Spleen (tissue), 11 donors: ENCODE measurements at regions not wholly inside any gene's neighbourhood (a gene's known extent, or its start where the extent isn't known, plus 50 kb on each side); places are given as distances from the start of the nearest gene placed in this dataset.

Experiments
- DNase-seq: peaks from one replicate; pipeline ENCODE4 v3.0.0-alpha.2; 2020
- H3K27ac ChIP-seq, 8 donors: fragments of 200-600 bp; sonication (generic) in 7 of 8; 1 replicate in 4 of 8; 2 replicates in 4 of 8; pipeline versions ENCODE4 v1.5.0 to v1.8.0; 2016 to 2021; ENCODE audit warnings: inconsistent platforms in 4 of 8, mild to moderate bottlenecking in 4 of 8, moderate library complexity in 1 of 8
- H3K27me3 ChIP-seq, 7 donors: fragments of 200-600 bp; sonication (generic) in 6 of 7; replicated peaks in 1 of 7; 1 replicate in 4 of 7; 2 replicates in 3 of 7; pipeline versions ENCODE4 v1.5.0 to v1.8.0; 2016 to 2021; ENCODE audit warnings: inconsistent platforms in 3 of 7, mild to moderate bottlenecking in 1 of 7
- H3K36me3 ChIP-seq, 6 donors: fragments of 200-600 bp; sonication (generic) in 5 of 6; 1 replicate in 4 of 6; 2 replicates in 2 of 6; pipeline versions ENCODE4 v1.5.0 to v1.8.0; 2016 to 2021; ENCODE audit warnings: inconsistent platforms in 2 of 6
- H3K4me1 ChIP-seq, 6 donors: fragments of 200-600 bp; sonication (generic) in 5 of 6; 1 replicate in 3 of 6; 2 replicates in 3 of 6; pipeline versions ENCODE4 v1.5.0 to v1.8.0; 2016 to 2021; ENCODE audit warnings: inconsistent platforms in 3 of 6
- H3K4me3 ChIP-seq, 8 donors: fragments of 200-600 bp; sonication (generic) in 7 of 8; 1 replicate in 4 of 8; 2 replicates in 4 of 8; pipeline versions ENCODE4 v1.5.0 to v1.8.0; 2016 to 2021; ENCODE audit warnings: inconsistent platforms in 4 of 8, mild to moderate bottlenecking in 4 of 8, moderate library complexity in 2 of 8
- H3K9me3 ChIP-seq, 8 donors: fragments of 200-600 bp; sonication (generic) in 7 of 8; 1 replicate in 4 of 8; 2 replicates in 4 of 8; pipeline versions ENCODE4 v1.5.0 to v1.8.0; 2016 to 2021; ENCODE audit warnings: inconsistent platforms in 4 of 8
- POLR2A ChIP-seq, 3 donors: fragments of 450-650 bp; IDR thresholded peaks; one replicate each; pipeline ENCODE4 v1.5.1; 2017; ENCODE audit warnings: antibody characterized with exemption in 3 of 3, mild to moderate bottlenecking in 1 of 3
- POLR2AphosphoS5 ChIP-seq, 3 donors: sonication (generic); formaldehyde crosslinking; IDR thresholded peaks; one replicate each; pipeline ENCODE4 v1.5.1; 2017; ENCODE audit warnings: antibody characterized with exemption in 3 of 3
- WGBS, 5 donors: extraction: QIAGEN DNeasy Blood & Tissue Kit in 3 of 5; methylation state at CpG; one replicate each; pipeline versions ENCODE4 v1.1.5 to v1.1.7; 2013 to 2018; 5-methylcytosine and 5-hydroxymethylcytosine counted together
- intact Hi-C: fragments of 100-400 bp; cut with DNase I; formaldehyde crosslinking; loops from one replicate; pipeline ENCODE4 v1.15.0; 2023; ENCODE audit warnings: low total_unique reads
- TF ChIP-seq, protein P1 (sequence below), 11 experiments: fragments of 200-600 bp in 7 of 11; fragments of 450-650 bp in 4 of 11; sonication (generic) in 4 of 11; IDR thresholded peaks in 8 of 11; conservative IDR thresholded peaks in 3 of 11; 1 replicate in 7 of 11; 2 replicates in 4 of 11; pipeline versions ENCODE4 v1.4.0 to v1.8.0; 2016 to 2021; ENCODE audit warnings: antibody characterized with exemption in 11 of 11, inconsistent platforms in 4 of 11, mild to moderate bottlenecking in 1 of 11
- donor health status: healthy with polysubstance abuse.
- donor health status: DM: no; HTN: no; CAD: no; lungs with moderate emphysema.
- donor health status: DM: no; HTN: no; CAD: no.
- donor health status: Bipolar disorder and iron deficiency.
- donor health status: healthy.
- donor health status: DM: no; HTN: no; CAD: no.
- donor health status: DM: yes; HTN: yes; CAD: no.

DNA sequence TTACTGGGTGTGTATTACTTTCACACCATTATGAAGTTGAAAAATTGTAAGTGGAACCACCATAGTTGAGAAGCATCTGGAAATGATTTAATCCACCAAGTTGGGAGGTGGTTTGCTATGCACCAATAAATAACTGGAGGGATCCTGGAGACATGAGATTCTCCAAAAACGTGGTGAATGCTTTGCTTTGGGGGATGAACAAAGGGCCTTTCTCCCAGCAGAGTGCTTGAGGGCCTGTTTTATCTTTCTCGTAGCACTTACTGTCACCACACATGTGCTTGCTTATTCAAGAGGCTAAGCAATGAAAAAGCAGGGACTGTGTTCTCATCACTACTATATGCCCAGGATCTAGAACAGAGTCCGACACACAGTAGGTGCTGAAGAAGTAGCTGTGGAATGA is 371.1 kb downstream of the DHX35 start:
- TF ChIP-seq POLR2AphosphoS5 (IDR thresholded peaks at IDR 0.05) (no peak), POLR2A (IDR thresholded peaks at IDR 0.05) (no peak)
- TF ChIP-seq, protein P1, sequence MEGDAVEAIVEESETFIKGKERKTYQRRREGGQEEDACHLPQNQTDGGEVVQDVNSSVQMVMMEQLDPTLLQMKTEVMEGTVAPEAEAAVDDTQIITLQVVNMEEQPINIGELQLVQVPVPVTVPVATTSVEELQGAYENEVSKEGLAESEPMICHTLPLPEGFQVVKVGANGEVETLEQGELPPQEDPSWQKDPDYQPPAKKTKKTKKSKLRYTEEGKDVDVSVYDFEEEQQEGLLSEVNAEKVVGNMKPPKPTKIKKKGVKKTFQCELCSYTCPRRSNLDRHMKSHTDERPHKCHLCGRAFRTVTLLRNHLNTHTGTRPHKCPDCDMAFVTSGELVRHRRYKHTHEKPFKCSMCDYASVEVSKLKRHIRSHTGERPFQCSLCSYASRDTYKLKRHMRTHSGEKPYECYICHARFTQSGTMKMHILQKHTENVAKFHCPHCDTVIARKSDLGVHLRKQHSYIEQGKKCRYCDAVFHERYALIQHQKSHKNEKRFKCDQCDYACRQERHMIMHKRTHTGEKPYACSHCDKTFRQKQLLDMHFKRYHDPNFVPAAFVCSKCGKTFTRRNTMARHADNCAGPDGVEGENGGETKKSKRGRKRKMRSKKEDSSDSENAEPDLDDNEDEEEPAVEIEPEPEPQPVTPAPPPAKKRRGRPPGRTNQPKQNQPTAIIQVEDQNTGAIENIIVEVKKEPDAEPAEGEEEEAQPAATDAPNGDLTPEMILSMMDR (IDR thresholded peaks at IDR 0.05 in 8 of 11, conservative IDR thresholded peaks at IDR 0.05 in 3 of 11): no peak
- Histone ChIP-seq H3K27me3 (no peaks in the 10 kb centered on the region), H3K9me3 (no peaks in the 10 kb centered on the region), H3K27ac (no peak overlapping the region), H3K4me1 (no peaks in the 10 kb centered on the region), H3K4me3 (no peak overlapping the region), H3K36me3 (no peaks in the 10 kb centered on the region)
- DNase-seq: no peak
- intact Hi-C loops: no loop called here
- 70 to 84% (median 76%) methylated on average over 3 of the region's 3 CpGs for WGBS, 5 donors

- no peak overlapping the region for H3K4me3 ChIP-seq
- no peak overlapping the region for H3K27ac ChIP-seq
- H3K27me3 ChIP-seq: no peaks in the 10 kb centered on the region
- 69 to 88% (median 83%) methylated on average over 4 of the region's 4 CpGs for WGBS, 5 donors
- H3K36me3 ChIP-seq: no peaks in the 10 kb centered on the region
- no peaks in the 10 kb centered on the region for H3K4me1 ChIP-seq
- intact Hi-C loops: no loop called here
- TF ChIP-seq POLR2A (IDR thresholded peaks at IDR 0.05) (no peak), POLR2AphosphoS5 (IDR thresholded peaks at IDR 0.05) (no peak)
- TF ChIP-seq, protein P1 (IDR thresholded peaks at IDR 0.05 in 8 of 11, conservative IDR thresholded peaks at IDR 0.05 in 3 of 11): no peak
- no peaks in the 10 kb centered on the region for H3K9me3 ChIP-seq
- no peak for DNase-seq
Observed at GRCh38 chr20:39328347-39328746, 366.2 kb downstream of the DHX35 start.

- Histone ChIP-seq H3K9me3 (no peaks in the 10 kb centered on the region), H3K27me3 (no peaks in the 10 kb centered on the region), H3K4me1 (no peaks in the 10 kb centered on the region), H3K4me3 (no peak overlapping the region), H3K36me3 (no peaks in the 10 kb centered on the region), H3K27ac (no peak overlapping the region)
- intact Hi-C loops: no loop called here
- WGBS, 5 donors: 65 to 97% (median 87%) methylated on average over 3 of the region's 3 CpGs
- no peak for TF ChIP-seq POLR2AphosphoS5 (IDR thresholded peaks at IDR 0.05)
- no peak for TF ChIP-seq POLR2A (IDR thresholded peaks at IDR 0.05)
- TF ChIP-seq, protein P1 (IDR thresholded peaks at IDR 0.05 in 8 of 11, conservative IDR thresholded peaks at IDR 0.05 in 3 of 11): no peak
- DNase-seq: no peak
Observed at GRCh38 chr20:39326050-39326449, 363.9 kb downstream of the DHX35 start.

DNA sequence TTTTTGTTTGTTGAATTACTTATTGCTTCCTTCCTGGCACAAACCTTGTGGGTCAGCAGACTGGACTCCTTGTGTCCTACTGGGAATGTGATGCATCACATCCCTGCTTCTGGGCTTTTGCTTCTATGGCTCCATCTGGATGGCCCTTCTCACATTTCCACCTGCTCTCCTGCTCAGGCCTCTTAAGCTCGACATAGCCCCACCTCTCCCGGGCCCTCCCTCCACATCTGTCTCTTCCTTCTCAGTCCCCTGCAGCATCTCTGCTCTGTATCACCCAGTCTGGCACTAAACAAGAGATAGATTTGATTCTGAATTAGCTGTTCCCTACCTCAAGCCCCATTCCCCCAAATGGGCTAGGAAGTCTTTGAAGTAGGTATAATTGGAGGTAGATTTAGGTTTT is 356.8 kb downstream of the DHX35 start:
- H3K36me3 ChIP-seq: no peaks in the 10 kb centered on the region
- no peak overlapping the region for H3K4me3 ChIP-seq
- DNase-seq: no peak
- H3K9me3 ChIP-seq: no peaks in the 10 kb centered on the region
- intact Hi-C loops: no loop called here
- H3K27ac ChIP-seq: no peak overlapping the region
- TF ChIP-seq, protein P1 (IDR thresholded peaks at IDR 0.05 in 8 of 11, conservative IDR thresholded peaks at IDR 0.05 in 3 of 11): no peak
- TF ChIP-seq POLR2A (IDR thresholded peaks at IDR 0.05): no peak
- H3K4me1 ChIP-seq: no peaks in the 10 kb centered on the region
- 19 to 57% (median 44%) methylated on average over 2 of the region's 2 CpGs for WGBS, 5 donors
- H3K27me3 ChIP-seq: peaks cover 0 to 6% (median 0%) of the 10 kb centered on the region in 7 donors
